ENCODE measurements at regions not wholly inside any gene's neighbourhood (a gene's known extent, or its start where the extent isn't known, plus 50 kb on each side); places are given as distances from the start of the nearest gene placed in this dataset.
A peak's percentile ranks its signal among the peaks of the same experiment; 100 is the strongest.

GRCh38 chr6:11298651-11299420, 66.4 kb upstream of the NEDD9 start (continued):
- no peak; the same call in 1 of the 2 replicates for TF ChIP-seq ZMYM2 (CRISPR knock-in tag; IDR thresholded peaks at IDR 0.05)
- TF ChIP-seq STAG1 (CRISPR knock-in tag; IDR thresholded peaks at IDR 0.05), result peak; percentile 53
- TF ChIP-seq ZNF878 (CRISPR knock-in tag; IDR thresholded peaks at IDR 0.05), result no peak; the same call in 1 of the 2 replicates
- TF ChIP-seq ZNF564 (CRISPR knock-in tag; IDR thresholded peaks at IDR 0.05), result no peak
- TF ChIP-seq ZNF567 (CRISPR knock-in tag; IDR thresholded peaks at IDR 0.05; ENCODE audit: borderline replicate concordance), result peak; percentile 74; the same call in 1 of the 2 replicates
- TF ChIP-seq ZNF326 (CRISPR knock-in tag; IDR thresholded peaks at IDR 0.05; ENCODE audit: borderline replicate concordance), result no peak
- peak; percentile 68; the same call in 1 of the 2 replicates for TF ChIP-seq KLF9 (CRISPR knock-in tag; IDR thresholded peaks at IDR 0.05; ENCODE audit: low read depth)
- peak; percentile 84 for TF ChIP-seq ZNF574 (CRISPR knock-in tag; IDR thresholded peaks at IDR 0.05)
- TF ChIP-seq ZNF468 (CRISPR knock-in tag; IDR thresholded peaks at IDR 0.05), result peak; percentile 78; the same call in 1 of the 2 replicates
- no peak; the same call in 1 of the 2 replicates for TF ChIP-seq ZBTB1 (CRISPR knock-in tag; IDR thresholded peaks at IDR 0.05; ENCODE audit: borderline replicate concordance)
- TF ChIP-seq ZC3H13 (CRISPR knock-in tag; IDR thresholded peaks at IDR 0.05), result 0 out of 2 replicates have a peak, but pooled peaks have one; percentile 63
- no peak for TF ChIP-seq MTF2 (CRISPR knock-in tag; IDR thresholded peaks at IDR 0.05; ENCODE audit: borderline replicate concordance)
- no peak for TF ChIP-seq DDIT3 (CRISPR knock-in tag; IDR thresholded peaks at IDR 0.05)
- TF ChIP-seq HDAC1 (CRISPR knock-in tag; IDR thresholded peaks at IDR 0.05), result peak; percentile 93
- no peak for TF ChIP-seq HNRNPL (IDR thresholded peaks at IDR 0.05; ENCODE audit: low read depth, low read length)

Measured in HepG2 (cell line).